Stomach (tissue), 4 donors: ENCODE measurements at regions not wholly inside any gene's neighbourhood (a gene's known extent, or its start where the extent isn't known, plus 50 kb on each side); places are given as distances from the start of the nearest gene placed in this dataset.

Experiments
- CTCF ChIP-seq, 7 experiments: fragments of 450-650 bp in 4 of 7; fragments of 200-600 bp in 3 of 7; sonication (generic) in 3 of 7; IDR thresholded peaks; one replicate each; pipeline ENCODE4 v1.5.1; 2016 to 2019; ENCODE audit warnings: antibody characterized with exemption in 7 of 7, control low read depth in 2 of 7, mild to moderate bottlenecking in 1 of 7
- POLR2A ChIP-seq, 4 donors: fragments of 450-650 bp; IDR thresholded peaks; one replicate each; pipeline ENCODE4 v1.6.1; 2016; ENCODE audit warnings: antibody characterized with exemption in 4 of 4, control low read depth in 2 of 4, mild to moderate bottlenecking in 1 of 4, moderate library complexity in 1 of 4

- TF ChIP-seq CTCF (IDR thresholded peaks at IDR 0.05): no peak
- no peak for TF ChIP-seq POLR2A (IDR thresholded peaks at IDR 0.05)
Measured at GRCh38 chr6:91708534-91708933, 1121.7 kb upstream of the MAP3K7 start.
